Spleen (tissue), 11 donors: ENCODE measurements at regions not wholly inside any gene's neighbourhood (a gene's known extent, or its start where the extent isn't known, plus 50 kb on each side); places are given as distances from the start of the nearest gene placed in this dataset.

Source experiments
- DNase-seq: peaks from one replicate; pipeline ENCODE4 v3.0.0-alpha.2; 2020
- H3K27ac ChIP-seq, 8 donors: fragments of 200-600 bp; sonication (generic) in 7 of 8; 1 replicate in 4 of 8; 2 replicates in 4 of 8; pipeline versions ENCODE4 v1.5.0 to v1.8.0; 2016 to 2021; ENCODE audit warnings: inconsistent platforms in 4 of 8, mild to moderate bottlenecking in 4 of 8, moderate library complexity in 1 of 8
- H3K27me3 ChIP-seq, 7 donors: fragments of 200-600 bp; sonication (generic) in 6 of 7; replicated peaks in 1 of 7; 1 replicate in 4 of 7; 2 replicates in 3 of 7; pipeline versions ENCODE4 v1.5.0 to v1.8.0; 2016 to 2021; ENCODE audit warnings: inconsistent platforms in 3 of 7, mild to moderate bottlenecking in 1 of 7
- H3K36me3 ChIP-seq, 6 donors: fragments of 200-600 bp; sonication (generic) in 5 of 6; 1 replicate in 4 of 6; 2 replicates in 2 of 6; pipeline versions ENCODE4 v1.5.0 to v1.8.0; 2016 to 2021; ENCODE audit warnings: inconsistent platforms in 2 of 6
- H3K4me1 ChIP-seq, 6 donors: fragments of 200-600 bp; sonication (generic) in 5 of 6; 1 replicate in 3 of 6; 2 replicates in 3 of 6; pipeline versions ENCODE4 v1.5.0 to v1.8.0; 2016 to 2021; ENCODE audit warnings: inconsistent platforms in 3 of 6
- H3K4me3 ChIP-seq, 8 donors: fragments of 200-600 bp; sonication (generic) in 7 of 8; 1 replicate in 4 of 8; 2 replicates in 4 of 8; pipeline versions ENCODE4 v1.5.0 to v1.8.0; 2016 to 2021; ENCODE audit warnings: inconsistent platforms in 4 of 8, mild to moderate bottlenecking in 4 of 8, moderate library complexity in 2 of 8
- H3K9me3 ChIP-seq, 8 donors: fragments of 200-600 bp; sonication (generic) in 7 of 8; 1 replicate in 4 of 8; 2 replicates in 4 of 8; pipeline versions ENCODE4 v1.5.0 to v1.8.0; 2016 to 2021; ENCODE audit warnings: inconsistent platforms in 4 of 8
- CTCF ChIP-seq, 11 experiments: fragments of 200-600 bp in 7 of 11; fragments of 450-650 bp in 4 of 11; sonication (generic) in 4 of 11; IDR thresholded peaks in 8 of 11; conservative IDR thresholded peaks in 3 of 11; 1 replicate in 7 of 11; 2 replicates in 4 of 11; pipeline versions ENCODE4 v1.4.0 to v1.8.0; 2016 to 2021; ENCODE audit warnings: antibody characterized with exemption in 11 of 11, inconsistent platforms in 4 of 11, mild to moderate bottlenecking in 1 of 11
- POLR2A ChIP-seq, 3 donors: fragments of 450-650 bp; IDR thresholded peaks; one replicate each; pipeline ENCODE4 v1.5.1; 2017; ENCODE audit warnings: antibody characterized with exemption in 3 of 3, mild to moderate bottlenecking in 1 of 3
- POLR2AphosphoS5 ChIP-seq, 3 donors: sonication (generic); formaldehyde crosslinking; IDR thresholded peaks; one replicate each; pipeline ENCODE4 v1.5.1; 2017; ENCODE audit warnings: antibody characterized with exemption in 3 of 3
- WGBS, 5 donors: extraction: QIAGEN DNeasy Blood & Tissue Kit in 3 of 5; methylation state at CpG; one replicate each; pipeline versions ENCODE4 v1.1.5 to v1.1.7; 2013 to 2018; 5-methylcytosine and 5-hydroxymethylcytosine counted together
- intact Hi-C: fragments of 100-400 bp; cut with DNase I; formaldehyde crosslinking; loops from one replicate; pipeline ENCODE4 v1.15.0; 2023; ENCODE audit warnings: low total_unique reads
- donor health status: healthy with polysubstance abuse.
- donor health status: DM: no; HTN: no; CAD: no; lungs with moderate emphysema.
- donor health status: DM: no; HTN: no; CAD: no.
- donor health status: Bipolar disorder and iron deficiency.
- donor health status: healthy.
- donor health status: DM: no; HTN: no; CAD: no.
- donor health status: DM: yes; HTN: yes; CAD: no.

- Histone ChIP-seq H3K9me3 (no peaks in the 10 kb centered on the region), H3K27me3 (no peaks in the 10 kb centered on the region), H3K4me1 (no peaks in the 10 kb centered on the region), H3K36me3 (no peaks in the 10 kb centered on the region), H3K27ac (no peak overlapping the region), H3K4me3 (no peak overlapping the region)
- intact Hi-C loops, result no loop called here
- TF ChIP-seq POLR2AphosphoS5 (IDR thresholded peaks at IDR 0.05) (no peak), POLR2A (IDR thresholded peaks at IDR 0.05) (no peak), CTCF (IDR thresholded peaks at IDR 0.05 in 8 of 11, conservative IDR thresholded peaks at IDR 0.05 in 3 of 11) (no peak)
- no peak for DNase-seq
- WGBS, 5 donors, result 43 to 59% (median 53%) methylated on average over 2 of the region's 2 CpGs
These were observed 420.6 kb upstream of the MMS22L start for GRCh38 chr6:97703661-97704060.

GRCh38 chr6:97705568-97705967 lies 422.6 kb upstream of the MMS22L start:
- TF ChIP-seq CTCF (IDR thresholded peaks at IDR 0.05 in 8 of 11, conservative IDR thresholded peaks at IDR 0.05 in 3 of 11), result no peak
- TF ChIP-seq POLR2AphosphoS5 (IDR thresholded peaks at IDR 0.05), result no peak
- no peak for TF ChIP-seq POLR2A (IDR thresholded peaks at IDR 0.05)
- 14 to 23% (median 17%) methylated on average over 2 of the region's 2 CpGs for WGBS, 5 donors
- no peak overlapping the region for H3K4me3 ChIP-seq
- intact Hi-C loops, result no loop called here
- H3K27me3 ChIP-seq, result no peaks in the 10 kb centered on the region
- no peaks in the 10 kb centered on the region for H3K4me1 ChIP-seq
- no peaks in the 10 kb centered on the region for H3K36me3 ChIP-seq
- H3K9me3 ChIP-seq, result no peaks in the 10 kb centered on the region
- no peak for DNase-seq
- H3K27ac ChIP-seq, result no peak overlapping the region

- no peak for TF ChIP-seq CTCF (IDR thresholded peaks at IDR 0.05 in 8 of 11, conservative IDR thresholded peaks at IDR 0.05 in 3 of 11)
- no peak for TF ChIP-seq POLR2A (IDR thresholded peaks at IDR 0.05)
- no peak for TF ChIP-seq POLR2AphosphoS5 (IDR thresholded peaks at IDR 0.05)
- H3K27ac ChIP-seq, result no peak overlapping the region
- H3K9me3 ChIP-seq, result peaks cover 0 to 5% (median 0%) of the 10 kb centered on the region in 8 donors
- H3K4me3 ChIP-seq, result no peak overlapping the region
- no peaks in the 10 kb centered on the region for H3K36me3 ChIP-seq
- no peak for DNase-seq
- no peaks in the 10 kb centered on the region for H3K27me3 ChIP-seq
- WGBS, 5 donors, result 78 to 88% (median 87%) methylated on average over 4 of the region's 4 CpGs
- intact Hi-C loops, result no loop called here
- H3K4me1 ChIP-seq, result no peaks in the 10 kb centered on the region
These were observed 429.7 kb upstream of the MMS22L start for GRCh38 chr6:97712751-97713150.

GRCh38 chr6:97714772-97715171 lies 431.8 kb upstream of the MMS22L start:
- peaks cover 0 to 5% (median 0%) of the 10 kb centered on the region in 8 donors for H3K9me3 ChIP-seq

More at GRCh38 chr6:97714772-97715171, 431.8 kb upstream of the MMS22L start:
- no peaks in the 10 kb centered on the region for H3K4me1 ChIP-seq
- H3K4me3 ChIP-seq, result no peak overlapping the region
- H3K27ac ChIP-seq, result no peak overlapping the region
- no peak for TF ChIP-seq POLR2A (IDR thresholded peaks at IDR 0.05)
- TF ChIP-seq CTCF (IDR thresholded peaks at IDR 0.05 in 8 of 11, conservative IDR thresholded peaks at IDR 0.05 in 3 of 11), result no peak
- no peak for TF ChIP-seq POLR2AphosphoS5 (IDR thresholded peaks at IDR 0.05)
- no peaks in the 10 kb centered on the region for H3K36me3 ChIP-seq
- DNase-seq, result no peak
- intact Hi-C loops, result no loop called here
- H3K27me3 ChIP-seq, result no peaks in the 10 kb centered on the region
